ENCODE measurements at regions not wholly inside any gene's neighbourhood (a gene's known extent, or its start where the extent isn't known, plus 50 kb on each side); places are given as distances from the start of the nearest gene placed in this dataset.

- 42 to 48% methylated on average over 7 of the region's 7 CpGs for WGBS, 2 donors
- TF ChIP-seq CTCF (IDR thresholded peaks at IDR 0.05), result no peak
- TF ChIP-seq POLR2A (IDR thresholded peaks at IDR 0.05), result no peak
- DNase-seq (no peak), ATAC-seq (no peak)
- Histone ChIP-seq H3K27ac (no peak overlapping the region), H3K9me3 (no peaks in the 10 kb centered on the region), H3K27me3 (no peaks in the 10 kb centered on the region), H3K36me3 (replicated peaks in 1 of 2; ENCODE audit: insufficient read depth in 1 of 2, low read depth in 2 of 2) (no peaks in the 10 kb centered on the region), H3K4me3 (no peak overlapping the region), H3K4me1 (no peaks in the 10 kb centered on the region)
- intact Hi-C loops (cut with DNase I), result no loop called here
These were observed 704.2 kb downstream of the OTOL1 start for GRCh38 chr3:162200836-162201235.

GRCh38 chr3:162206648-162207047, 710.0 kb downstream of the OTOL1 start:
- Histone ChIP-seq H3K4me3 (no peak overlapping the region), H3K27me3 (no peaks in the 10 kb centered on the region), H3K27ac (no peak overlapping the region), H3K4me1 (no peaks in the 10 kb centered on the region), H3K9me3 (no peaks in the 10 kb centered on the region), H3K36me3 (replicated peaks in 1 of 2; ENCODE audit: insufficient read depth in 1 of 2, low read depth in 2 of 2) (no peaks in the 10 kb centered on the region)
- ATAC-seq (no peak), DNase-seq (no peak)
- 39 to 45% methylated on average over 1 of the region's 1 CpG for WGBS, 2 donors
- intact Hi-C loops (cut with DNase I), result no loop called here
- TF ChIP-seq CTCF (IDR thresholded peaks at IDR 0.05), result no peak
- no peak for TF ChIP-seq POLR2A (IDR thresholded peaks at IDR 0.05)

GRCh38 chr3:162211470-162211869, 714.9 kb downstream of the OTOL1 start:
- H3K4me1 ChIP-seq, result no peaks in the 10 kb centered on the region
- H3K9me3 ChIP-seq, result no peaks in the 10 kb centered on the region
- DNase-seq, result no peak
- TF ChIP-seq POLR2A (IDR thresholded peaks at IDR 0.05) (no peak), CTCF (IDR thresholded peaks at IDR 0.05) (no peak)
- intact Hi-C loops (cut with DNase I), result no loop called here
- H3K27ac ChIP-seq, result no peak overlapping the region
- no peak overlapping the region for H3K4me3 ChIP-seq
- no peaks in the 10 kb centered on the region for H3K36me3 ChIP-seq (replicated peaks in 1 of 2; ENCODE audit: insufficient read depth in 1 of 2, low read depth in 2 of 2)
- no peaks in the 10 kb centered on the region for H3K27me3 ChIP-seq
- ATAC-seq, result no peak

- H3K4me3 ChIP-seq, result no peak overlapping the region
- TF ChIP-seq POLR2A (IDR thresholded peaks at IDR 0.05) (no peak), CTCF (IDR thresholded peaks at IDR 0.05) (no peak)
- no peaks in the 10 kb centered on the region for H3K9me3 ChIP-seq
- DNase-seq, result no peak
- ATAC-seq, result no peak
- WGBS, 2 donors, result 60 to 63% methylated on average over 2 of the region's 2 CpGs
- no peaks in the 10 kb centered on the region for H3K4me1 ChIP-seq
- intact Hi-C loops (cut with DNase I), result no loop called here
- no peaks in the 10 kb centered on the region for H3K27me3 ChIP-seq
- H3K36me3 ChIP-seq (replicated peaks in 1 of 2; ENCODE audit: insufficient read depth in 1 of 2, low read depth in 2 of 2), result no peaks in the 10 kb centered on the region
- H3K27ac ChIP-seq, result no peak overlapping the region
These were observed 716.6 kb downstream of the OTOL1 start for GRCh38 chr3:162213196-162213595.

- DNase-seq (no peak), ATAC-seq (no peak)
- WGBS, 2 donors, result 51 to 63% methylated on average over 3 of the region's 3 CpGs
- Histone ChIP-seq H3K36me3 (replicated peaks in 1 of 2; ENCODE audit: insufficient read depth in 1 of 2, low read depth in 2 of 2) (no peaks in the 10 kb centered on the region), H3K27ac (no peak overlapping the region), H3K9me3 (no peaks in the 10 kb centered on the region), H3K4me1 (no peaks in the 10 kb centered on the region), H3K27me3 (no peaks in the 10 kb centered on the region), H3K4me3 (no peak overlapping the region)
- intact Hi-C loops (cut with DNase I), result no loop called here
- no peak for TF ChIP-seq POLR2A (IDR thresholded peaks at IDR 0.05)
- no peak for TF ChIP-seq CTCF (IDR thresholded peaks at IDR 0.05)
These were observed 717.3 kb downstream of the OTOL1 start for GRCh38 chr3:162213956-162214355.

Measured in body of pancreas (tissue), 4 donors.